NCI-H748 (cell line): ENCODE measurements at regions not wholly inside any gene's neighbourhood (a gene's known extent, or its start where the extent isn't known, plus 50 kb on each side); places are given as distances from the start of the nearest gene placed in this dataset.

Experiments used
- DNase-seq: peaks from one replicate; lab custom pipeline; 2025; ENCODE audit not compliant: unreplicated experiment; lab: John Stamatoyannopoulos, UW

GRCh38 chr3:5426094-5426883 lies 238.8 kb downstream of the EDEM1 start:
- DNase-seq, result peak; percentile 80

- DNase-seq, result no peak
Measured at GRCh38 chr3:5427021-5427420, 239.5 kb downstream of the EDEM1 start.

- no peak for DNase-seq
Measured at GRCh38 chr3:5427938-5428337, 240.4 kb downstream of the EDEM1 start.

GRCh38 chr3:5428607-5429516 lies 241.4 kb downstream of the EDEM1 start:
- peak; percentile 0 for DNase-seq

- DNase-seq, result no peak
Measured at GRCh38 chr3:5429517-5429890, 242.0 kb downstream of the EDEM1 start.

- DNase-seq, result no peak
Measured at GRCh38 chr3:5430701-5431100, 243.2 kb downstream of the EDEM1 start.

- no peak for DNase-seq
Measured at GRCh38 chr3:5431146-5431545, 243.6 kb downstream of the EDEM1 start.

- no peak for DNase-seq
Measured at GRCh38 chr3:5431811-5432378, 244.4 kb downstream of the EDEM1 start.

GRCh38 chr3:5437296-5437782 lies 249.8 kb downstream of the EDEM1 start:
- DNase-seq, result no peak

GRCh38 chr3:5437783-5438323 lies 250.3 kb downstream of the EDEM1 start:
- DNase-seq, result no peak

- DNase-seq, result no peak
Measured at GRCh38 chr3:5441401-5441800, 253.9 kb downstream of the EDEM1 start.

- DNase-seq, result no peak
Measured at GRCh38 chr3:5442106-5442785, 254.7 kb downstream of the EDEM1 start.

- DNase-seq, result no peak
Measured at GRCh38 chr3:5442786-5443138, 255.3 kb downstream of the EDEM1 start.

- DNase-seq, result no peak
Measured at GRCh38 chr3:5444253-5444652, 256.7 kb downstream of the EDEM1 start.

GRCh38 chr3:5445676-5446201 lies 258.2 kb downstream of the EDEM1 start:
- DNase-seq, result no peak

- no peak for DNase-seq
Measured at GRCh38 chr3:5448246-5448645, 260.7 kb downstream of the EDEM1 start.

GRCh38 chr3:5448816-5449215 lies 261.3 kb downstream of the EDEM1 start:
- no peak for DNase-seq

- DNase-seq, result no peak
Measured at GRCh38 chr3:5456199-5456598, 268.7 kb downstream of the EDEM1 start.

GRCh38 chr3:5458526-5458925 lies 271.0 kb downstream of the EDEM1 start:
- DNase-seq, result no peak

- DNase-seq, result no peak
Measured at GRCh38 chr3:5462086-5462485, 274.6 kb downstream of the EDEM1 start.

- DNase-seq, result no peak
Measured at GRCh38 chr3:5463991-5464390, 276.5 kb downstream of the EDEM1 start.
